GM18870 (cell line): ENCODE measurements at regions not wholly inside any gene's neighbourhood (a gene's known extent, or its start where the extent isn't known, plus 50 kb on each side); places are given as distances from the start of the nearest gene placed in this dataset.
"Not testable (repeated sequence)": the region's sequence is repeated elsewhere in the genome, so short reads cannot be mapped to it uniquely, and the experiment has no call there.

ENCODE experiments used
- ATAC-seq: cut with Tn5 transposase; IDR thresholded peaks from one replicate; pipeline ENCODE4 v1.9.1; 2021; ENCODE audit warnings: moderate library complexity; ENCODE audit not compliant: unreplicated experiment

DNA sequence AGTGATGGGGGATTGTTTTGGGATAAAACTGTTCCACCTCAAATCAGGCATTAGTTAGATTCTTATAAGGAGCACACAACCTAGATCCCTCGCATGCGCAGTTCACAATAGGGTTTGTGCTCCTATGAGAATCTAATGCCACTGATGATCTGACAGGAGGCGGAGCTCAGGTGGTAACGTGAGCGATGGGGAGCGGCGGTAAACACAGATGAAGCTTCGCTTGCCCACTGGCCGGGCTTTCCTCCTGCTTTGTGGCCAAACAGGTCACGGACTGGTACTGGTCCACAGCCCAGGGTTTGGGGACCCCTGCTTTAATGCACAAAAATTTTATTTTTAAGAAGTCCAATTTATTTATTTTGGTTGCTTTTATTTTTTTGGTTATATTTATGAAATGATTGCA, 238.8 kb downstream of the AACS start:
- ATAC-seq: no peak

DNA sequence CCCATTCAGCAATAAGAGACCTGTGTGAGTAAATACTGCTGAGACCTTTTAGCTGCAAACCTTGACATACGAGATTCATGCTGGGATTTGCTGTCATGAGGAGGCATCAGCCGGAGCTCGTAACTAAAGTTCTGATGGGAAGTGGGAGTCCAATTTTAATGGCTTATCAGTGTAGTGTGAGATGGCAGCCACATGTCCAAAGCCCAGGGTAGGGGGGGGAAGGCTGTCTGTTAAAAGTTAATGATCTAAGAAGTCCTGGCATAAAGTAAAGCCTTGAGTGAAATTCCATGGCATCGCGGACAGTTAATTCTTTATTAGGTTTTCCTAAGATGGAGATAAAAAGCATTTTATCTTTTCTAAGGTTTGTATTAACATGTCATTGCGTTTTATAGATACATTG, 240.0 kb downstream of the AACS start:
- ATAC-seq: no peak

GRCh38 chr12:125310461-125310860, 245.2 kb downstream of the AACS start:
- no peak for ATAC-seq

- no peak for ATAC-seq
Measured at GRCh38 chr12:125311050-125311449, 245.8 kb downstream of the AACS start.

DNA sequence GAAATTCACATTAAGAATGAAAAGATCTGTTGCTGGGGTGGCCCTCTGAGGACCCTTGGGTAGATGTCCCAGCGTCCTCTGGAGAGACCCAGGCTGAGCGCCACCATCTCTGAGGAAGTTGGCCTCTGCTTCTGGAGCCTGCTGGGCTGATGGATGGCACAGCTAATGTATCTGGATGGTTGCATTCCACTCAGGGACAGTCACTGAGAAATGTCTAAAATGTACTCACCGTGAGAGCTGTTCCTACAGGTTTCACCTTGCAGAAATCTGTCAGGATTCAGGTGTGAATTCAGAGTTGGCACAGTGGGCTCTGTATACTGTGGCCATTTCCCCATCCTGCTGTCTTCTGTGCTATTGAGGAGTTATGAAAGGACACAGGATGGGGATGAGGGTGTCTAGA, 247.2 kb downstream of the AACS start:
- no peak for ATAC-seq

GRCh38 chr12:125314051-125314755, 249.0 kb downstream of the AACS start:
- ATAC-seq: no peak

DNA sequence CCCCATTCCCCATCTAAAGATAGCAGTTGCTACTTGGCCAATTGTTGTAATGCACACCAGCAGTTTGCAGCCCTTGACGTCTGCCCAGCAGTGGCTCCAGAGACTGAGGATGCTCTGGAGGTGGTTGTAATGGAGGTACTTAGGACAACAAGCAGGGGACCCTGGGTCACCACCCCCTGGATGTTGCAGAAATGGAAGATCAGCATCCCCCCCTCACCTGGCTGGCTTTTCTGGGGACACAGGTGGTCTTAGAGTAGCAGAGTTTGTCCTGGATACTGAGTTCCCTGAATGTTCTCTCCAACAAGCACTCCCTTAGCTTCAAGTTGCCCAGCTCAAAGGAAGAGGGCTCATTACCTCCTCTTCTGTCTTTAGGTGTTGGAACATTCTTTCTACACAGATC, 250.5 kb downstream of the AACS start:
- no peak for ATAC-seq

GRCh38 chr12:125320177-125320576, 254.9 kb downstream of the AACS start:
- ATAC-seq: no peak

DNA sequence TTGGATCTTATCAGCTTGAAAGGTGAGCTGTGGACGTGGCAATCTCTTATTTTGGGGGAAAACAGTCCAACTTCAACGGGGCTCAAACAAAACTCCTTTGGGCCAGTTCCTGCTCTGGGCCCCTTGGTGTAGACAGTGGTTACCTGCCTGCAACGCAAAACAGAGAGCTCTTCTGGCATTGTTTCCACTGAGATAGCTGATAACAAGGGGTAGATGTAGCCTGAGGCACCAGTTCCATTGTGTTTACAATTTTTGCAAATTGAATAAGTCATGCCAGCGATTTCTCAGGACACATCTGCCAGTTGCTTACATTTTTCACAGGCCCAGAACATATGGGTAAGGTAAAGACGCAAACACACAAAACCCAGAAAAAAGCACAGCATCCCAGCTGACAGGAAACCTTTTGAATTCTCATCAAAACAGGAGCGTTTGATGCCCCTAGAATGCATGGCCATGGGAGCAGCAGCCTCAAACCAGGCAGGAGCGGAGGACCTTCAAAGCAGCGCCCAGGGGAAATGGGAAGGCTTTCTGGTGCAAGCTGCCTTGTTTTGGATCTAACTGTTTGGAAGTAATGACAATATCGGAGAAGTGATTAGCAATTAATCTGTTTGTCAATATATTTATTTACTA, 259.7 kb downstream of the AACS start:
- no peak for ATAC-seq

- no peak for ATAC-seq
Measured at GRCh38 chr12:125329239-125330102, 264.2 kb downstream of the AACS start.

- ATAC-seq: no peak
Measured at GRCh38 chr12:125330645-125331341, 265.6 kb downstream of the AACS start.

GRCh38 chr12:125331342-125332052, 266.3 kb downstream of the AACS start:
- no peak for ATAC-seq

GRCh38 chr12:125332900-125333299, 267.7 kb downstream of the AACS start:
- ATAC-seq: no peak

DNA sequence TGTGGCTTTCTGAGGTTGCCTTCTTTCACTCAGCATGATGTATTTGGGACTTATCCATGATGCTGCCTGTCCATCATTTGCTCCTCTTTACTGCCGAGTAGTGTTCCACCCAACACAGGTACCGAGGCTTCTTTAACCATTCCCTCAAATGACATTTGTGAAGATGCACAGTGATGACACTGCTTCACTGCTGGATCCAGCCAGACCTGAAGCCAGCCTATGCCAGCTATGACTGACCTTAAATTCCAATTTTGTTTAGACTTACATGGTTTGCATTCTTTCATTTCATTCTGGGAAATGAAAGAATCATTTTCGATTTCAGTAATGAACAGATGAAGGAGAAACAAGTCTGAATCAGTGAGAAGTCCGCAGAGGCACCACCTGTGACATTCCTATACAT, 271.0 kb downstream of the AACS start:
- no peak for ATAC-seq

DNA sequence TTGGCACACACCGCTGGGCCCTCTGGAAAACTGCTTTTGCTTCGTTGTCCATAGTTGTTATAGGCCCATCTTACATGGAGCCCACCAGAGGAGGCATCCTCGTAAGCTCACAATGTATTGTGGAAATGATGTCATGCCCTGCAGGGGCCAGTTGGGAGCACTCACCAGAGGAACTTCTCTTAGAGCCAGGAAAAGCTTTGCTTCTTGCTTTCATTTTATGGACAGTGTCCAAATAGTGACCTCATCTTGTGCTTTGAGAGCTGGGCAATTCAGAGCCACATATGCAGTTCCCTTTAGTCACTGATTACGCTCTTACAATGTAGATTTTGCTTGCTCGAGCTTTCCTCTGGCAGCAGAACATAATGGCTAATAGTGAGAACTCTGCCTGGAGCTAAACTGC, 275.6 kb downstream of the AACS start:
- ATAC-seq: no peak

- no peak for ATAC-seq
Measured at GRCh38 chr12:125341422-125341821, 276.2 kb downstream of the AACS start.

GRCh38 chr12:125343649-125344048, 278.4 kb downstream of the AACS start:
- no peak for ATAC-seq

DNA sequence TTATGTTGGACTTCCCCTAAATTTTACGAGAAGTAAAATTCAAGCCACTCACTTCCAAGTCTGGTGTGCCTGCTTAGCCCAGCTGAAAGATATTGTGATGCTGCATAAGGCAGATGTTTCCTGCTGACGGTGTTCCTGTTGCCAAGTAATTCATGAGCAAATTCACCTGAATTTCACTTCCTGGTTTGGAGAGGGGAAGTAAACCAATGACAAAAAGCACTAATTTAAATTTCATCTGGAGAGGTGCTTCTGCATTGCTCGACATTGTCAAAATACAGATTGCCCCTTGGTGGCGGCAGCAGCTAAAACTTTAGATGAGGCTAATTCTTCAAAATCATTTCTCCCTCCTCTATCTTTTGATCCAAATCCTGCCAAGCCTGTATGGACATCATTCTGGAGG, 281.1 kb downstream of the AACS start:
- ATAC-seq: no peak

- ATAC-seq: no peak
Measured at GRCh38 chr12:125351788-125352187, 286.6 kb downstream of the AACS start.

- not testable (repeated sequence) for ATAC-seq
Measured at GRCh38 chr12:125353002-125353401, 287.8 kb downstream of the AACS start.

DNA sequence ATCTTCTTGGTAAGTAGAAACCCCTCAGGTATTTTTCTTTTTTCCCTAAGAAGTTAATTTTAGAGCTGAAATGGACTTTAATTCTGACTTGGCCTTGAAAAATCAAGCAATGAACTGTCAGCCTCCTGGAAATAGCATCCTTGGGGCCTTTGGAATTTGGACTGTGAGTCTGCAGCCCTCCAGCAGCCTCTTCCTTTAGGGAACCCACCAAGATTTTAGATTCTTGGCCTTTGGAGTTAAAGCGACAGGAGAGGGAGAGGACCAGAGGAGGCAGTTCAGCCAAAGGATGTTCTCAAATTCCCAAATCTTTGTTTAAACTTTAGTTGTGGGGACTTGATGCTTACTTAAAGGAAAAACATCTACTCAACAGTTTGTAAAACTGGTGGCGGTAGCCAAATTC, 288.6 kb downstream of the AACS start:
- no peak for ATAC-seq
